Activated T-cell treated with anti-CD3 and anti-CD28 coated beads for 24 hours (primary cell): ENCODE measurements at regions not wholly inside any gene's neighbourhood (a gene's known extent, or its start where the extent isn't known, plus 50 kb on each side); places are given as distances from the start of the nearest gene placed in this dataset.
"Not testable (repeated sequence)": the region's sequence is repeated elsewhere in the genome, so short reads cannot be mapped to it uniquely, and the experiment has no call there.

ENCODE experiments used
- DNase-seq: peaks from one replicate; pipeline ENCODE4 v3.0.0-alpha.2; 2020; ENCODE audit warnings: low read depth

GRCh38 chr3:176870451-176870850, 326.8 kb downstream of the TBL1XR1 start:
- no peak for DNase-seq

- DNase-seq = no peak
Observed at GRCh38 chr3:176867681-176868663, 329.3 kb downstream of the TBL1XR1 start.

- no peak for DNase-seq
Observed at GRCh38 chr3:176861137-176861536, 336.1 kb downstream of the TBL1XR1 start.

GRCh38 chr3:176856721-176857120, 340.6 kb downstream of the TBL1XR1 start:
- no peak for DNase-seq

GRCh38 chr3:176855901-176856486, 341.3 kb downstream of the TBL1XR1 start:
- no peak for DNase-seq

- no peak for DNase-seq
Observed at GRCh38 chr3:176855213-176855612, 342.1 kb downstream of the TBL1XR1 start.

GRCh38 chr3:176850498-176850897, 346.8 kb downstream of the TBL1XR1 start:
- no peak for DNase-seq

- DNase-seq = no peak
Observed at GRCh38 chr3:176848431-176849214, 348.7 kb downstream of the TBL1XR1 start.

- no peak for DNase-seq
Observed at GRCh38 chr3:176842914-176843313, 354.4 kb downstream of the TBL1XR1 start.

GRCh38 chr3:176840641-176841286, 356.5 kb downstream of the TBL1XR1 start:
- no peak for DNase-seq

- DNase-seq = no peak
Observed at GRCh38 chr3:176839901-176840300, 357.4 kb downstream of the TBL1XR1 start.

- DNase-seq = no peak
Observed at GRCh38 chr3:176839466-176839865, 357.8 kb downstream of the TBL1XR1 start.

- DNase-seq = not testable (repeated sequence)
Observed at GRCh38 chr3:176827244-176827643, 370.0 kb downstream of the TBL1XR1 start.

GRCh38 chr3:176824811-176825210, 372.5 kb downstream of the TBL1XR1 start:
- no peak for DNase-seq

- no peak for DNase-seq
Observed at GRCh38 chr3:176820764-176821163, 376.5 kb downstream of the TBL1XR1 start.

- DNase-seq = no peak
Observed at GRCh38 chr3:176816937-176817336, 380.3 kb downstream of the TBL1XR1 start.

- no peak for DNase-seq
Observed at GRCh38 chr3:176814285-176814684, 383.0 kb downstream of the TBL1XR1 start.

- DNase-seq = no peak
Observed at GRCh38 chr3:176807938-176808337, 389.3 kb downstream of the TBL1XR1 start.

GRCh38 chr3:176799675-176800074, 397.6 kb downstream of the TBL1XR1 start:
- DNase-seq = no peak

GRCh38 chr3:176798680-176799079, 398.6 kb downstream of the TBL1XR1 start:
- DNase-seq = no peak

- no peak for DNase-seq
Observed at GRCh38 chr3:176796371-176796770, 400.9 kb downstream of the TBL1XR1 start.

- no peak for DNase-seq
Observed at GRCh38 chr3:176795891-176796290, 401.4 kb downstream of the TBL1XR1 start.
